ENCODE measurements at regions not wholly inside any gene's neighbourhood (a gene's known extent, or its start where the extent isn't known, plus 50 kb on each side); places are given as distances from the start of the nearest gene placed in this dataset.

GRCh38 chr3:162992741-162993140 lies 1496.1 kb downstream of the OTOL1 start:
- no peaks in the 10 kb centered on the region for H3K79me2 ChIP-seq (ENCODE audit: low read length)
- ChIA-PET CTCF (no interaction called here), POLR2A (ENCODE audit: unreplicated experiment) (no interaction called here)
- no peaks in the 10 kb centered on the region for H4K20me1 ChIP-seq (ENCODE audit: low read length)
- H3K9me3 ChIP-seq (ENCODE audit: low read length) = peaks cover 4% of the 10 kb centered on the region
- no peaks in the 10 kb centered on the region for H3K9me2 ChIP-seq (replicated peaks; ENCODE audit: low read length)
- no peaks in the 10 kb centered on the region for H3K27me3 ChIP-seq (ENCODE audit: low read length)
- no peak overlapping the region for H3K9ac ChIP-seq (ENCODE audit: low read length)
- ATAC-seq = no peak
- H2AFZ ChIP-seq (ENCODE audit: low read length) = no peak overlapping the region
- H3K36me3 ChIP-seq (ENCODE audit: low read depth, low read length) = no peaks in the 10 kb centered on the region
- no peak for DNase-seq
- no peak overlapping the region for H3K4me2 ChIP-seq (ENCODE audit: low read length)
- TF ChIP-seq CTCF (conservative IDR thresholded peaks at IDR 0.05; ENCODE audit: low read depth, low read length) (no peak), EZH2phosphoT487 (IDR thresholded peaks at IDR 0.05; ENCODE audit: borderline replicate concordance, low read length) (no peak), EZH2 (IDR thresholded peaks at IDR 0.05; ENCODE audit: low read length, unreplicated experiment) (no peak)
- H3K4me3 ChIP-seq (ENCODE audit: low read length) = no peak overlapping the region
- intact Hi-C loops (cut with micrococcal nuclease) = no loop called here
- no TSS peak for BruUV-seq (replicated peaks)
- H3K4me1 ChIP-seq (ENCODE audit: insufficient read depth, low read length) = no peaks in the 10 kb centered on the region
- H3K27ac ChIP-seq (ENCODE audit: low read length) = no peak overlapping the region
- no peaks in the 10 kb centered on the region for H3F3A ChIP-seq (ENCODE audit: low read length, unreplicated experiment)

GRCh38 chr3:162994165-162994564 lies 1497.6 kb downstream of the OTOL1 start:
- intact Hi-C loops (cut with micrococcal nuclease) = no loop called here
- Histone ChIP-seq H3K27me3 (ENCODE audit: low read length) (no peaks in the 10 kb centered on the region), H3K4me3 (ENCODE audit: low read length) (no peak overlapping the region), H4K20me1 (ENCODE audit: low read length) (no peaks in the 10 kb centered on the region), H3K36me3 (ENCODE audit: low read depth, low read length) (no peaks in the 10 kb centered on the region), H3K27ac (ENCODE audit: low read length) (no peak overlapping the region), H3K79me2 (ENCODE audit: low read length) (no peaks in the 10 kb centered on the region), H3F3A (ENCODE audit: low read length, unreplicated experiment) (no peaks in the 10 kb centered on the region), H2AFZ (ENCODE audit: low read length) (no peak overlapping the region), H3K9me2 (replicated peaks; ENCODE audit: low read length) (no peaks in the 10 kb centered on the region), H3K4me2 (ENCODE audit: low read length) (no peak overlapping the region), H3K9me3 (ENCODE audit: low read length) (peaks cover 4% of the 10 kb centered on the region), H3K4me1 (ENCODE audit: insufficient read depth, low read length) (no peaks in the 10 kb centered on the region), H3K9ac (ENCODE audit: low read length) (no peak overlapping the region)
- ChIA-PET POLR2A (ENCODE audit: unreplicated experiment) (no interaction called here), CTCF (no interaction called here)
- no peak for DNase-seq
- no peak for ATAC-seq
- BruUV-seq (replicated peaks) = no TSS peak
- TF ChIP-seq EZH2 (IDR thresholded peaks at IDR 0.05; ENCODE audit: low read length, unreplicated experiment) (no peak), EZH2phosphoT487 (IDR thresholded peaks at IDR 0.05; ENCODE audit: borderline replicate concordance, low read length) (no peak), CTCF (conservative IDR thresholded peaks at IDR 0.05; ENCODE audit: low read depth, low read length) (no peak)

DNA sequence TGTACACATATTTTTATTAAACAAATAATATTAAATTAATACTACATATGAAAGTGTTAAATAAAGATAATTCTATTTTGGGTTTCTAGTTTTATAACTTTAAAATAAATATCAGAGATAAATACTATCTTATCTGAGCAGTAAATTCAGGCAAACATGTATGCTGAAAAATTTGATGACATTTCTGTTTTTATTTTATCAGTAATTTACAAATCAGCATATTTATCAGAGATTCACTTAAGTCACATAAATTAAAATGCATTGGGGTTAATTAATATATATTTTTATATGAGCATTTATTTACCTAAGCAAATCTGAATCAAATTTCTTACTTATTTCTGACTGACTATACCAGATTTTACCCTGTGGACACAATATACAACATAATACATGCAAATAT lies 1499.8 kb downstream of the OTOL1 start:
- DNase-seq (no peak), ATAC-seq (no peak)
- Histone ChIP-seq H3K79me2 (ENCODE audit: low read length) (no peaks in the 10 kb centered on the region), H3K27ac (ENCODE audit: low read length) (no peak overlapping the region), H3K9me2 (replicated peaks; ENCODE audit: low read length) (no peaks in the 10 kb centered on the region), H3F3A (ENCODE audit: low read length, unreplicated experiment) (no peaks in the 10 kb centered on the region), H3K27me3 (ENCODE audit: low read length) (no peaks in the 10 kb centered on the region), H3K36me3 (ENCODE audit: low read depth, low read length) (no peaks in the 10 kb centered on the region), H3K9ac (ENCODE audit: low read length) (no peak overlapping the region), H4K20me1 (ENCODE audit: low read length) (no peaks in the 10 kb centered on the region), H3K4me2 (ENCODE audit: low read length) (no peak overlapping the region), H2AFZ (ENCODE audit: low read length) (no peak overlapping the region), H3K4me1 (ENCODE audit: insufficient read depth, low read length) (no peaks in the 10 kb centered on the region), H3K4me3 (ENCODE audit: low read length) (no peak overlapping the region), H3K9me3 (ENCODE audit: low read length) (peaks cover 4% of the 10 kb centered on the region)
- TF ChIP-seq EZH2 (IDR thresholded peaks at IDR 0.05; ENCODE audit: low read length, unreplicated experiment) (no peak), CTCF (conservative IDR thresholded peaks at IDR 0.05; ENCODE audit: low read depth, low read length) (no peak), EZH2phosphoT487 (IDR thresholded peaks at IDR 0.05; ENCODE audit: borderline replicate concordance, low read length) (no peak)
- CTCF ChIA-PET = no interaction called here
- intact Hi-C loops (cut with micrococcal nuclease) = no loop called here
- no TSS peak for BruUV-seq (replicated peaks)
- POLR2A ChIA-PET (ENCODE audit: unreplicated experiment) = interaction anchor here (0.6 kb wide), 1 partner anchor 1142 kb away, joined by 4 read pairs; no protein-coding TSS in a partner anchor
